Nephron progenitor cell (in vitro differentiated cells): ENCODE measurements at regions not wholly inside any gene's neighbourhood (a gene's known extent, or its start where the extent isn't known, plus 50 kb on each side); places are given as distances from the start of the nearest gene placed in this dataset.
A peak's percentile ranks its signal among the peaks of the same experiment; 100 is the strongest.

Source experiments
- DNase-seq: peaks from one replicate; pipeline ENCODE4 v3.0.0; 2021
- H3K27ac Mint-ChIP-seq: 2 replicates; pipeline ENCODE4 v1.8.0; 2021; ENCODE audit warnings: mild to moderate bottlenecking, moderate library complexity, mixed read lengths
- H3K27me3 Mint-ChIP-seq: 2 replicates; pipeline ENCODE4 v1.8.0; 2021; ENCODE audit warnings: mild to moderate bottlenecking, low read depth, mixed read lengths; ENCODE audit not compliant: poor library complexity
- H3K36me3 Mint-ChIP-seq: 2 replicates; pipeline ENCODE4 v1.8.0; 2021; ENCODE audit warnings: low read depth, mixed read lengths
- H3K4me1 Mint-ChIP-seq: 2 replicates; pipeline ENCODE4 v1.8.0; 2021; ENCODE audit warnings: mixed read lengths
- H3K4me3 Mint-ChIP-seq: 2 replicates; pipeline ENCODE4 v1.8.0; 2021; ENCODE audit warnings: mild to moderate bottlenecking, moderate library complexity, mixed read lengths
- H3K9me3 Mint-ChIP-seq: 2 replicates; pipeline ENCODE4 v1.8.0; 2021; ENCODE audit warnings: mild to moderate bottlenecking, moderate library complexity, mixed read lengths
- CTCF ChIP-seq: fragments of 200-600 bp; sonication (generic); IDR thresholded peaks from 2 replicates; pipeline ENCODE4 v1.5.0; 2021; ENCODE audit warnings: antibody characterized with exemption

- peaks cover 5% of the 10 kb centered on the region for H3K27me3 Mint-ChIP-seq
Measured at GRCh38 chr4:24044610-24045589, 155.1 kb upstream of the PPARGC1A start.

GRCh38 chr4:24042094-24042493 lies 152.2 kb upstream of the PPARGC1A start:
- Mint-ChIP-seq H3K9me3 (no peaks in the 10 kb centered on the region), H3K4me1 (no peaks in the 10 kb centered on the region), H3K27ac (no peak overlapping the region), H3K27me3 (peaks cover 12% of the 10 kb centered on the region), H3K4me3 (no peak overlapping the region), H3K36me3 (no peaks in the 10 kb centered on the region)
- no peak for TF ChIP-seq CTCF
- no peak for DNase-seq

More at GRCh38 chr4:24044610-24045589, 155.1 kb upstream of the PPARGC1A start:
- no peak for TF ChIP-seq CTCF
- Mint-ChIP-seq H3K4me3 (no peak overlapping the region), H3K9me3 (no peaks in the 10 kb centered on the region), H3K36me3 (no peaks in the 10 kb centered on the region), H3K4me1 (no peaks in the 10 kb centered on the region), H3K27ac (no peak overlapping the region)
- no peak for DNase-seq

GRCh38 chr4:24040811-24041210 lies 151.0 kb upstream of the PPARGC1A start:
- Mint-ChIP-seq H3K4me3 (no peak overlapping the region), H3K27ac (no peak overlapping the region), H3K27me3 (peaks cover 12% of the 10 kb centered on the region), H3K9me3 (no peaks in the 10 kb centered on the region), H3K36me3 (no peaks in the 10 kb centered on the region), H3K4me1 (no peaks in the 10 kb centered on the region)
- no peak for DNase-seq
- TF ChIP-seq CTCF = no peak

- TF ChIP-seq CTCF = no peak
- no peaks in the 10 kb centered on the region for H3K36me3 Mint-ChIP-seq
- H3K4me1 Mint-ChIP-seq = no peaks in the 10 kb centered on the region
- DNase-seq = no peak
- H3K27me3 Mint-ChIP-seq = peaks cover 14% of the 10 kb centered on the region
- no peak overlapping the region for H3K27ac Mint-ChIP-seq
- no peaks in the 10 kb centered on the region for H3K9me3 Mint-ChIP-seq
- no peak overlapping the region for H3K4me3 Mint-ChIP-seq
Measured at GRCh38 chr4:24033626-24034025, 143.8 kb upstream of the PPARGC1A start.

GRCh38 chr4:24032371-24032989 lies 142.6 kb upstream of the PPARGC1A start:
- peaks cover 7% of the 10 kb centered on the region for H3K27me3 Mint-ChIP-seq
- H3K4me3 Mint-ChIP-seq = no peak overlapping the region
- no peak for DNase-seq
- H3K36me3 Mint-ChIP-seq = no peaks in the 10 kb centered on the region
- no peak overlapping the region for H3K27ac Mint-ChIP-seq
- peak; percentile 11 for TF ChIP-seq CTCF
- no peaks in the 10 kb centered on the region for H3K9me3 Mint-ChIP-seq
- H3K4me1 Mint-ChIP-seq = no peaks in the 10 kb centered on the region
